ENCODE measurements at regions not wholly inside any gene's neighbourhood (a gene's known extent, or its start where the extent isn't known, plus 50 kb on each side); places are given as distances from the start of the nearest gene placed in this dataset.

- ChIA-PET RAD21 (ENCODE audit: unreplicated experiment) (no interaction called here), SMC1A (ENCODE audit: uncharacterized antibody, unreplicated experiment) (interaction anchor here (2.2 kb wide), 1 partner anchor 14 kb away, joined by 9 read pairs; no protein-coding TSS in a partner anchor), CTCF (interaction anchor here (1.4 kb wide), 1 partner anchor 14 kb away, joined by 5 read pairs; no protein-coding TSS in a partner anchor), POLR2A (no interaction called here)
- H3K4me3 ChIP-seq = no peak overlapping the region
- intact Hi-C loops (cut with micrococcal nuclease; ENCODE audit: unreplicated experiment) = no loop called here
- FAIRE-seq = no peak
- H3K79me2 ChIP-seq (ENCODE audit: control insufficient read depth, insufficient read depth, low read length) = no peaks in the 10 kb centered on the region
- no peaks in the 10 kb centered on the region for H3K9me3 ChIP-seq (replicated peaks; ENCODE audit: control insufficient read depth, insufficient read depth, low read length)
- H3K27ac ChIP-seq (ENCODE audit: control insufficient read depth, insufficient read depth) = no peak overlapping the region
- H3K9ac ChIP-seq (ENCODE audit: control insufficient read depth, insufficient read depth, low read length) = no peak overlapping the region
- in situ Hi-C loops (cut with MboI) = no loop called here
- no peak overlapping the region for H3K4me2 ChIP-seq (ENCODE audit: control insufficient read depth, insufficient read depth)
- ATAC-seq = no peak
- H3K27me3 ChIP-seq (replicated peaks in 1 of 2; ENCODE audit: control insufficient read depth in 2 of 2, insufficient read depth in 2 of 2, low read length in 1 of 2) = no peaks in the 10 kb centered on the region
- H4K20me1 ChIP-seq (ENCODE audit: control insufficient read depth, insufficient read depth) = no peaks in the 10 kb centered on the region; the same call in 1 of the 2 replicates
- no peak for DNase-seq (ENCODE audit: low read depth, low spot score)
- no peaks in the 10 kb centered on the region for H3K36me3 ChIP-seq (ENCODE audit: control insufficient read depth in 2 of 2, insufficient read depth in 2 of 2, low read length in 1 of 2)
- WGBS (ENCODE audit: insufficient coverage, insufficient replicate concordance, low lambda C conversion rate, missing lambda C conversion rate) = 21% methylated on average over 5 of the region's 5 CpGs
- TF ChIP-seq NFYA (IDR thresholded peaks at IDR 0.05; ENCODE audit: borderline replicate concordance, low read depth, low read length) (no peak), E4F1 (IDR thresholded peaks at IDR 0.05; ENCODE audit: borderline replicate concordance, partially characterized antibody) (no peak), PKNOX1 (IDR thresholded peaks at IDR 0.05) (no peak), SMAD5 (IDR thresholded peaks at IDR 0.05; ENCODE audit: low read depth) (no peak), NFIC (IDR thresholded peaks at IDR 0.05; ENCODE audit: low read depth, low read length) (no peak)
- H2AFZ ChIP-seq (ENCODE audit: control insufficient read depth, low read depth, low read length) = no peak overlapping the region
- BruUV-seq (replicated peaks) = no TSS peak
- peaks cover 7% of the 10 kb centered on the region for H3K4me1 ChIP-seq (ENCODE audit: control insufficient read depth, insufficient read depth, low read length)
Measured at GRCh38 chr2:38494394-38494793, 108.3 kb downstream of the HNRNPLL start.
